Endothelial cell of umbilical vein (primary cell): ENCODE measurements at regions not wholly inside any gene's neighbourhood (a gene's known extent, or its start where the extent isn't known, plus 50 kb on each side); places are given as distances from the start of the nearest gene placed in this dataset.

Experiments
- CTCF ChIP-seq, 2 donors: IDR thresholded peaks; 1 replicate in 1 of 2; 2 replicates in 1 of 2; pipeline ENCODE4 v1.5.1; 2011; ENCODE audit warnings: low read length in 2 of 2, mild to moderate bottlenecking in 2 of 2, moderate library complexity in 2 of 2, control low read depth in 1 of 2, inconsistent platforms in 1 of 2, low read depth in 1 of 2; ENCODE audit not compliant: insufficient read depth in 1 of 2; ENCODE audit errors: extremely low read depth in 1 of 2
- FOS ChIP-seq: IDR thresholded peaks from 2 replicates; pipeline ENCODE4 v1.6.1; 2011; ENCODE audit warnings: mild to moderate bottlenecking, low read length, moderate library complexity, borderline replicate concordance; ENCODE audit not compliant: insufficient read depth
- GATA2 ChIP-seq: IDR thresholded peaks from 2 replicates; pipeline ENCODE4 v1.7.0; 2011; ENCODE audit warnings: low read depth, mild to moderate bottlenecking, moderate library complexity, mixed read lengths, low read length; ENCODE audit not compliant: insufficient read length, insufficient read depth
- POLR2AphosphoS5 ChIP-seq: IDR thresholded peaks from 2 replicates; pipeline ENCODE4 v1.6.1; 2012; ENCODE audit warnings: low read depth, mild to moderate bottlenecking, control low read depth, low read length, moderate library complexity; ENCODE audit not compliant: insufficient read depth
- TF ChIP-seq, protein P1 (sequence below): IDR thresholded peaks from 2 replicates; pipeline ENCODE4 v1.6.1; 2011; ENCODE audit not compliant: insufficient read depth, insufficient read length

GRCh38 chr6:156061465-156061864 lies 605.8 kb upstream of the NOX3 start:
- no peak for TF ChIP-seq CTCF (IDR thresholded peaks at IDR 0.05; ENCODE audit: extremely low read depth in 1 of 2, insufficient read depth in 1 of 2, low read depth in 1 of 2, low read length in 2 of 2)
- TF ChIP-seq, protein P1, sequence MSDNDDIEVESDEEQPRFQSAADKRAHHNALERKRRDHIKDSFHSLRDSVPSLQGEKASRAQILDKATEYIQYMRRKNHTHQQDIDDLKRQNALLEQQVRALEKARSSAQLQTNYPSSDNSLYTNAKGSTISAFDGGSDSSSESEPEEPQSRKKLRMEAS, result no peak
- TF ChIP-seq POLR2AphosphoS5, result no peak
- TF ChIP-seq GATA2, result no peak
- TF ChIP-seq FOS, result no peak
